SK-N-SH (cell line): ENCODE measurements at regions not wholly inside any gene's neighbourhood (a gene's known extent, or its start where the extent isn't known, plus 50 kb on each side); places are given as distances from the start of the nearest gene placed in this dataset.

ENCODE experiments used
- CTCF ChIA-PET: fragments of 300-600, 350-600 bp; formaldehyde crosslinking; extraction: SDS; loops from one replicate; lab custom pipeline; 2021; lab: Yijun Ruan, JAX
- POLR2A ChIA-PET: fragments of 350-600 bp; sonication (Branson Sonifier 250); formaldehyde crosslinking; extraction: SDS; loops from one replicate; lab custom pipeline; 2020; ENCODE audit warnings: antibody characterized with exemption, inconsistent platforms; lab: Yijun Ruan, JAX
- DNase-seq: peaks from one replicate; pipeline ENCODE4 v3.0.0; 2012
- H2AFZ ChIP-seq: fragments of 200-600 bp; sonication (generic); 2 replicates; pipeline ENCODE4 v1.8.1; 2016; ENCODE audit warnings: antibody characterized with exemption, mild to moderate bottlenecking, low read depth
- H3F3A ChIP-seq: fragments of 200-600 bp; sonication (generic); replicated peaks from 2 replicates; pipeline ENCODE3; 2016; ENCODE audit warnings: antibody characterized with exemption, mild to moderate bottlenecking; ENCODE audit not compliant: insufficient read depth
- H3K27ac ChIP-seq, 2 experiments: fragments of 200-500 bp in 1 of 2; fragments of 200-600 bp in 1 of 2; sonication (Bioruptor generic) in 1 of 2; sonication (generic), shearing (Covaris generic) in 1 of 2; 2 replicates each; pipeline versions ENCODE4 v1.5.1 to v1.6.1; 2014 to 2016; ENCODE audit warnings: low read depth in 2 of 2, inconsistent platforms in 1 of 2, low read length in 1 of 2, mild to moderate bottlenecking in 1 of 2, mixed read lengths in 1 of 2
- H3K27me3 ChIP-seq: fragments of 200-600 bp; sonication (generic), shearing (Covaris generic); 2 replicates; pipeline ENCODE4 v1.6.1; 2016; ENCODE audit warnings: mixed run types; ENCODE audit not compliant: insufficient read depth
- H3K36me3 ChIP-seq, 2 experiments: fragments of 200-500 bp in 1 of 2; fragments of 200-600 bp in 1 of 2; sonication (Bioruptor generic) in 1 of 2; sonication (generic) in 1 of 2; replicated peaks in 1 of 2; 2 replicates each; pipeline versions ENCODE3 to v1.5.1; 2014 to 2016; ENCODE audit warnings: low read length in 1 of 2, mild to moderate bottlenecking in 1 of 2; ENCODE audit not compliant: insufficient read depth in 2 of 2, control insufficient read depth in 1 of 2
- H3K4me1 ChIP-seq, 2 experiments: fragments of 200-500 bp in 1 of 2; fragments of 200-600 bp in 1 of 2; sonication (Bioruptor generic) in 1 of 2; sonication (generic), shearing (Covaris generic) in 1 of 2; 2 replicates each; pipeline versions ENCODE4 v1.5.1 to v1.6.1; 2014 to 2016; ENCODE audit warnings: low read depth in 1 of 2, low read length in 1 of 2, mixed run types in 1 of 2; ENCODE audit not compliant: insufficient read depth in 2 of 2, control insufficient read depth in 1 of 2
- H3K4me2 ChIP-seq: fragments of 200-600 bp; sonication (generic), shearing (Covaris generic); 2 replicates; pipeline ENCODE4 v1.6.1; 2017; ENCODE audit warnings: mixed run types
- H3K4me3 ChIP-seq, 2 experiments: fragments of 200-500 bp in 1 of 2; fragments of 200-600 bp in 1 of 2; sonication (Bioruptor generic) in 1 of 2; sonication (generic), shearing (Covaris generic) in 1 of 2; 2 replicates each; pipeline versions ENCODE4 v1.5.1 to v1.8.1; 2014 to 2016; ENCODE audit warnings: low read depth in 2 of 2, inconsistent platforms in 1 of 2, low read length in 1 of 2, mild to moderate bottlenecking in 1 of 2, mixed read lengths in 1 of 2, moderate library complexity in 1 of 2
- H3K79me2 ChIP-seq: fragments of 200-600 bp; sonication (generic); 2 replicates; pipeline ENCODE4 v1.8.1; 2017; ENCODE audit warnings: mild to moderate bottlenecking; ENCODE audit not compliant: insufficient read depth
- H3K9ac ChIP-seq: fragments of 200-600 bp; sonication (generic); 2 replicates; pipeline ENCODE4 v1.6.1; 2017; ENCODE audit warnings: mixed run types
- H3K9me2 ChIP-seq: fragments of 200-600 bp; sonication (generic); 2 replicates; pipeline ENCODE4 v1.6.1; 2017; ENCODE audit warnings: mixed run types
- H3K9me3 ChIP-seq: fragments of 200-600 bp; sonication (generic); 2 replicates; pipeline ENCODE4 v1.6.1; 2017; ENCODE audit warnings: mixed run types, mild to moderate bottlenecking, moderate library complexity
- H4K20me1 ChIP-seq: fragments of 200-600 bp; sonication (generic); 2 replicates; pipeline ENCODE4 v1.6.1; 2017; ENCODE audit warnings: mild to moderate bottlenecking, mixed run types; ENCODE audit not compliant: insufficient read depth
- CHD2 ChIP-seq: fragments of 150-350 bp; IDR thresholded peaks from 2 replicates; pipeline ENCODE4 v1.6.1; 2018; ENCODE audit warnings: low read length; ENCODE audit not compliant: partially characterized antibody
- ELF1 ChIP-seq: IDR thresholded peaks from 2 replicates; pipeline ENCODE4 v1.4.0; 2012
- EP300 ChIP-seq, 2 experiments: IDR thresholded peaks; 2 replicates each; pipeline versions ENCODE4 v1.4.0 to v1.6.1; 2012; ENCODE audit warnings: borderline replicate concordance in 1 of 2, low read depth in 1 of 2, low read length in 1 of 2
- FOSL2 ChIP-seq: IDR thresholded peaks from 2 replicates; pipeline ENCODE4 v1.4.0; 2012; ENCODE audit warnings: low read depth, mild to moderate bottlenecking, moderate library complexity, borderline replicate concordance
- GABPA ChIP-seq: IDR thresholded peaks from 2 replicates; pipeline ENCODE4 v1.4.0; 2012; ENCODE audit warnings: low read depth, mild to moderate bottlenecking
- GATA2 ChIP-seq: sonication (generic); formaldehyde crosslinking; IDR thresholded peaks from 2 replicates; pipeline ENCODE4 v1.5.0; 2020; ENCODE audit warnings: mild to moderate bottlenecking, missing genetic modification reagents
- JUND ChIP-seq: IDR thresholded peaks from 2 replicates; pipeline ENCODE4 v1.4.0; 2012
- MEF2A ChIP-seq: IDR thresholded peaks from 2 replicates; pipeline ENCODE4 v1.4.0; 2012; ENCODE audit warnings: low read depth, borderline replicate concordance
- MXI1 ChIP-seq: IDR thresholded peaks from 2 replicates; pipeline ENCODE4 v1.6.1; 2012; ENCODE audit warnings: mild to moderate bottlenecking, low read depth, low read length, improper control_type of control experiment
- NFIC ChIP-seq: IDR thresholded peaks from 2 replicates; pipeline ENCODE4 v1.4.0; 2012; ENCODE audit warnings: borderline replicate concordance
- NRF1 ChIP-seq: IDR thresholded peaks from 2 replicates; pipeline ENCODE4 v1.6.1; 2012; ENCODE audit warnings: low read depth, mild to moderate bottlenecking, low read length
- RAD21 ChIP-seq: IDR thresholded peaks from 2 replicates; pipeline ENCODE4 v1.6.1; 2012; ENCODE audit warnings: mild to moderate bottlenecking, low read length
- RCOR1 ChIP-seq: fragments of 150-350 bp; IDR thresholded peaks from 2 replicates; pipeline ENCODE4 v1.6.1; 2017; ENCODE audit warnings: antibody characterized with exemption, low read length
- RFX5 ChIP-seq: IDR thresholded peaks from 2 replicates; pipeline ENCODE4 v1.6.1; 2012; ENCODE audit warnings: mild to moderate bottlenecking, improper control_type of control experiment, low read length
- RXRA ChIP-seq: IDR thresholded peaks from 2 replicates; pipeline ENCODE4 v1.4.0; 2012; ENCODE audit warnings: low read depth, mild to moderate bottlenecking, borderline replicate concordance
- SMC3 ChIP-seq: IDR thresholded peaks from 2 replicates; pipeline ENCODE4 v1.6.1; 2012; ENCODE audit warnings: low read depth, low read length, improper control_type of control experiment
- TAF1 ChIP-seq: IDR thresholded peaks from 2 replicates; pipeline ENCODE4 v1.6.1; 2012; ENCODE audit warnings: low read depth, mild to moderate bottlenecking, low read length, moderate library complexity, borderline replicate concordance
- TCF12 ChIP-seq: IDR thresholded peaks from 2 replicates; pipeline ENCODE4 v1.4.0; 2012
- WGBS: methylation state at CpG from one replicate; pipeline ENCODE4 v1.1.6; 2017; ENCODE audit warnings: low lambda C conversion rate; 5-methylcytosine and 5-hydroxymethylcytosine counted together
- TF ChIP-seq, protein P1 (sequence below): IDR thresholded peaks from 2 replicates; pipeline ENCODE4 v1.4.0; 2012; ENCODE audit warnings: low read depth
- TF ChIP-seq, protein P2 (sequence below): fragments of 200-600 bp; sonication (generic); IDR thresholded peaks from 2 replicates; pipeline ENCODE4 v1.6.1; 2017; ENCODE audit warnings: antibody characterized with exemption, mild to moderate bottlenecking, moderate library complexity
- TF ChIP-seq, protein P3 (sequence below): IDR thresholded peaks from 2 replicates; pipeline ENCODE4; 2012

DNA sequence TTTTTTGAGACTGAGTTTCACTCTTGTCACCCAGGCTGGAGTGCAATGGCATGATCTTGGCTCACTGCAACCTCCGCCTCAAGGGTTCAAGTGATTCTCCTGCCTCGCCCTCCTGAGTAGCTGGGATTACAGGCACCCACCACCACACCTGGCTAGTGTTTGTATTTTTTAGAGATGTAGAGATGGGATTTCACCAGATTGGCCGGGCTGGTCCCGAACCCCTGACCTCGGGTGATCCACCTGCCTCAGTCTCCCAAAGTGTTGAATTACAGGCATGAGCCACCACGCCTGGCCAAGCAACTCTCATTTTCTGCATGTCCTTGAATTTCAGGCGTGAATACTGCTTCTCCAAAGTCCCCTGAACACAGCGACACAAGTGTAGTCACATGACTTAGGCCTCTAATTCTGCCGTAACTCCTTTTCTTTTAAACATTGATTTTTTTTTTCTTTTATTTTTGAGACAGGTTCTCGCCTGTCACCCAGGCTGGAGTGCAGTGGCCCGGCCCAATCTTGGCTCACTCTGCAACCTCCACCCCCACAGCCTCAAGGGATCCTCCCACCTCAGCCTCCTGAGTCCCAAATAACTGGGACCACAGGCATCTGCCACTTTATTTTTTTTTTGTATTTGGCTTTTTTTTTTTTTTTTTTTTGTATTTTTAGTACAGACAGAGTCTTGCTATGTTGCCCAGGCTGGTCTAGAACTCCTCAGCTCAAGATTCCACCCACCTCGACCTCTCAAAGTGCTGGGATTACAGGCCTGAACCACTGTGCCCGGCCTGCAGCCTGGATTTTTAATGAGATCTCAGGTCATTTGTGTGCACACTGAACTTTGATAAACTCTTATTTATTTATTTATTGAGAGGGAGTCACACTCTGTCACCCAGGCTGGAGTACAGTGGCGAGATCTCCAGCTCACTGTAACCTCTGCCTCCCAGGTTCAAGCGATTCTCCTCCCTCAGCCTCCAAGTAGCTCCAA, 124.6 kb downstream of the KCNJ18 start:
- Histone ChIP-seq H3K9me2 (no peaks in the 10 kb centered on the region), H3K36me3 (no peaks in the 10 kb centered on the region), H3K79me2 (no peaks in the 10 kb centered on the region), H3K4me1 (no peaks in the 10 kb centered on the region), H2AFZ (no peak overlapping the region), H3K4me3 (no peak overlapping the region), H3K4me2 (no peak overlapping the region), H3K27ac (no peak overlapping the region), H3K9ac (no peak overlapping the region), H3K9me3 (no peaks in the 10 kb centered on the region), H4K20me1 (no peaks in the 10 kb centered on the region), H3K27me3 (peaks cover 17% of the 10 kb centered on the region; the same call in 1 of the 2 replicates), H3F3A (no peaks in the 10 kb centered on the region)
- no peak for TF ChIP-seq RFX5
- TF ChIP-seq CHD2: no peak
- TF ChIP-seq GABPA: no peak
- no peak for TF ChIP-seq RAD21
- no peak for TF ChIP-seq ELF1
- TF ChIP-seq TAF1: no peak
- no peak for TF ChIP-seq GATA2 (CRISPR knock-in tag)
- TF ChIP-seq JUND: no peak
- TF ChIP-seq, protein P1, sequence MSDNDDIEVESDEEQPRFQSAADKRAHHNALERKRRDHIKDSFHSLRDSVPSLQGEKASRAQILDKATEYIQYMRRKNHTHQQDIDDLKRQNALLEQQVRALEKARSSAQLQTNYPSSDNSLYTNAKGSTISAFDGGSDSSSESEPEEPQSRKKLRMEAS: no peak
- TF ChIP-seq TCF12: no peak
- TF ChIP-seq RCOR1: no peak
- TF ChIP-seq, protein P2, sequence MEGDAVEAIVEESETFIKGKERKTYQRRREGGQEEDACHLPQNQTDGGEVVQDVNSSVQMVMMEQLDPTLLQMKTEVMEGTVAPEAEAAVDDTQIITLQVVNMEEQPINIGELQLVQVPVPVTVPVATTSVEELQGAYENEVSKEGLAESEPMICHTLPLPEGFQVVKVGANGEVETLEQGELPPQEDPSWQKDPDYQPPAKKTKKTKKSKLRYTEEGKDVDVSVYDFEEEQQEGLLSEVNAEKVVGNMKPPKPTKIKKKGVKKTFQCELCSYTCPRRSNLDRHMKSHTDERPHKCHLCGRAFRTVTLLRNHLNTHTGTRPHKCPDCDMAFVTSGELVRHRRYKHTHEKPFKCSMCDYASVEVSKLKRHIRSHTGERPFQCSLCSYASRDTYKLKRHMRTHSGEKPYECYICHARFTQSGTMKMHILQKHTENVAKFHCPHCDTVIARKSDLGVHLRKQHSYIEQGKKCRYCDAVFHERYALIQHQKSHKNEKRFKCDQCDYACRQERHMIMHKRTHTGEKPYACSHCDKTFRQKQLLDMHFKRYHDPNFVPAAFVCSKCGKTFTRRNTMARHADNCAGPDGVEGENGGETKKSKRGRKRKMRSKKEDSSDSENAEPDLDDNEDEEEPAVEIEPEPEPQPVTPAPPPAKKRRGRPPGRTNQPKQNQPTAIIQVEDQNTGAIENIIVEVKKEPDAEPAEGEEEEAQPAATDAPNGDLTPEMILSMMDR: no peak
- TF ChIP-seq SMC3: no peak
- DNase-seq: no peak
- CTCF ChIA-PET: no interaction called here
- 14% methylated on average over 15 of the region's 15 CpGs for WGBS
- POLR2A ChIA-PET: no interaction called here

DNA sequence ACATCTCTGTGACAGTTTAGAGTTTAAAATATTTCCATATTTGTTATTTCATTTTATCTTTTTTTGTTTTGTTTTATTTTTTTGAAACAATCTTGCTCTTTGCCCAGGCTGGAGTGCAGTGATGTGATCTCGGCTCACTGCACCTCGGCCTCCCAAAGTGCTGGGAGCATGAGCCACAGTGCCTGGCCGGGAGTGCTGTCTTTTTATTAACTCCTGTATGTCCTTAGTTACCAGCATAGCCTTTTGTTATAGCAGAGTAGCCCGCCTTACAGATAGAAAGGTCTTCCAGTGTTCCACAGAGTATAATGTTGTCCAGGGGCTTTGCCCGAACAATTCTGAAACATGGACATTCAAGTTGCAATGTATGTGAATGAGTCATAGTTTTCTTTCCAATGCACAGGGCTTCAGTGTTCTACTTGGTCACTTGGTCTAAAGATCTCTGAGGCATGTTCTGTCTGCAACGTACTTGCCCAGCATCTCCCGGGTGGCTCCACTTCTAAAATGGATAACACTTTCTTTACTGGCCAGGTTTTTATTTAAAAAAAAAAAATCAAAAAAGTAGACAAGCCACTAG, 125.6 kb downstream of the KCNJ18 start:
- H4K20me1 ChIP-seq: no peaks in the 10 kb centered on the region
- no peak overlapping the region for H3K4me2 ChIP-seq
- ChIA-PET CTCF (no interaction called here), POLR2A (no interaction called here)
- 8% methylated on average over 7 of the region's 7 CpGs for WGBS
- no peak overlapping the region for H3K27ac ChIP-seq
- TF ChIP-seq RCOR1: no peak
- no peak for TF ChIP-seq ELF1
- no peak for TF ChIP-seq CHD2
- TF ChIP-seq NRF1: no peak
- TF ChIP-seq, protein P3, sequence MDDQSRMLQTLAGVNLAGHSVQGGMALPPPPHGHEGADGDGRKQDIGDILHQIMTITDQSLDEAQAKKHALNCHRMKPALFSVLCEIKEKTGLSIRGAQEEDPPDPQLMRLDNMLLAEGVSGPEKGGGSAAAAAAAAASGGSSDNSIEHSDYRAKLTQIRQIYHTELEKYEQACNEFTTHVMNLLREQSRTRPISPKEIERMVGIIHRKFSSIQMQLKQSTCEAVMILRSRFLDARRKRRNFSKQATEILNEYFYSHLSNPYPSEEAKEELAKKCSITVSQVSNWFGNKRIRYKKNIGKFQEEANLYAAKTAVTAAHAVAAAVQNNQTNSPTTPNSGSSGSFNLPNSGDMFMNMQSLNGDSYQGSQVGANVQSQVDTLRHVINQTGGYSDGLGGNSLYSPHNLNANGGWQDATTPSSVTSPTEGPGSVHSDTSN: no peak
- TF ChIP-seq NFIC: no peak
- no peak for TF ChIP-seq GATA2 (CRISPR knock-in tag)
- no peak for TF ChIP-seq MXI1
- no peak for TF ChIP-seq FOSL2
- no peak for TF ChIP-seq EP300 (IDR thresholded peaks at IDR 0.05; ENCODE audit: borderline replicate concordance in 1 of 2, low read depth in 1 of 2, low read length in 1 of 2)
- TF ChIP-seq, protein P2: no peak
- no peak for TF ChIP-seq RFX5
- no peak for TF ChIP-seq MEF2A
- no peak for TF ChIP-seq RXRA
- no peaks in the 10 kb centered on the region for H3F3A ChIP-seq
- H3K9ac ChIP-seq: no peak overlapping the region
- H3K79me2 ChIP-seq: no peaks in the 10 kb centered on the region
- no peak for DNase-seq
- H2AFZ ChIP-seq: no peak overlapping the region
- H3K4me3 ChIP-seq: no peak overlapping the region
- H3K27me3 ChIP-seq: peaks cover 17% of the 10 kb centered on the region; the same call in 1 of the 2 replicates
- no peaks in the 10 kb centered on the region for H3K4me1 ChIP-seq
- no peaks in the 10 kb centered on the region for H3K36me3 ChIP-seq
- H3K9me2 ChIP-seq: no peaks in the 10 kb centered on the region
- H3K9me3 ChIP-seq: no peaks in the 10 kb centered on the region
